Endothelial cell of umbilical vein (primary cell): ENCODE measurements at regions not wholly inside any gene's neighbourhood (a gene's known extent, or its start where the extent isn't known, plus 50 kb on each side); places are given as distances from the start of the nearest gene placed in this dataset.

Source experiments
- BruUV-seq: library from RNA; stranded (reverse); fragments of 400-500 nt; replicated peaks from 2 replicates; lab custom pipeline; 2021; lab: Mats Ljungman, UMichigan
- CTCF ChIA-PET: fragments of 300-600, 350-600 bp; sonication (Branson Sonifier 250); formaldehyde crosslinking; loops from one replicate; lab custom pipeline; 2021; ENCODE audit warnings: antibody characterized with exemption, inconsistent platforms; lab: Charles Lee
- POLR2A ChIA-PET: fragments of 300-600, 350-600 bp; sonication (Branson Sonifier 250); formaldehyde crosslinking; loops from one replicate; lab custom pipeline; 2021; ENCODE audit warnings: antibody characterized with exemption, inconsistent platforms; lab: Charles Lee
- DNase-seq: peaks from one replicate; pipeline ENCODE4 v3.0.0-alpha.2; 2011; ENCODE audit warnings: low read depth, low spot score
- FAIRE-seq: peaks from 2 replicates; lab custom pipeline; 2011; peaks lifted over from hg19 to GRCh38; lab: Jason Lieb, UNC
- H2AFZ ChIP-seq: 2 replicates; pipeline ENCODE4 v1.6.0; 2012; ENCODE audit warnings: low read depth, low read length, control low read depth, inconsistent platforms
- H3K27ac ChIP-seq: 2 replicates; pipeline ENCODE4 v1.5.1; 2011; ENCODE audit warnings: low read depth, mild to moderate bottlenecking, control low read depth, low read length, moderate library complexity; ENCODE audit not compliant: insufficient read depth
- H3K27me3 ChIP-seq, 2 experiments: 2 replicates each; pipeline versions ENCODE4 v1.6.0 to v1.6.1; 2011; ENCODE audit warnings: low read length in 2 of 2, mixed read lengths in 1 of 2; ENCODE audit not compliant: control insufficient read depth in 2 of 2, insufficient read depth in 2 of 2
- H3K36me3 ChIP-seq, 2 experiments: 2 replicates in 1 of 2; 3 replicates in 1 of 2; pipeline ENCODE4 v1.5.1; 2011; ENCODE audit warnings: low read length in 2 of 2, mild to moderate bottlenecking in 1 of 2, moderate library complexity in 1 of 2; ENCODE audit not compliant: control insufficient read depth in 2 of 2, insufficient read depth in 2 of 2; ENCODE audit errors: extremely low read depth in 1 of 2
- H3K4me1 ChIP-seq: 3 replicates; pipeline ENCODE4 v1.5.1; 2011; ENCODE audit warnings: mild to moderate bottlenecking, low read length; ENCODE audit not compliant: control insufficient read depth, insufficient read depth; ENCODE audit errors: extremely low read depth
- H3K4me2 ChIP-seq: 2 replicates; pipeline ENCODE4 v1.6.1; 2011; ENCODE audit warnings: low read length, control low read depth, mixed read lengths; ENCODE audit not compliant: insufficient read depth
- H3K4me3 ChIP-seq, 3 experiments: fragments of 200-600 bp in 1 of 3; sonication (generic), shearing (Covaris generic) in 1 of 3; replicated peaks in 1 of 3; 2 replicates each; pipeline ENCODE4 v1.5.1; 2011 to 2016; ENCODE audit warnings: control low read depth in 3 of 3, low read length in 3 of 3, mild to moderate bottlenecking in 2 of 3, inconsistent platforms in 1 of 3, low read depth in 1 of 3, moderate library complexity in 1 of 3; ENCODE audit not compliant: insufficient read depth in 1 of 3
- H3K79me2 ChIP-seq: 2 replicates; pipeline ENCODE4 v1.6.0; 2012; ENCODE audit warnings: low read length, inconsistent platforms; ENCODE audit not compliant: control insufficient read depth, insufficient read depth
- H3K9ac ChIP-seq: replicated peaks from 2 replicates; pipeline ENCODE3; 2011; ENCODE audit warnings: low read length, control low read depth; ENCODE audit not compliant: insufficient read depth; ENCODE audit errors: extremely low read depth
- H3K9me1 ChIP-seq: replicated peaks from 3 replicates; pipeline ENCODE4 v1.6.0; 2011; ENCODE audit warnings: mild to moderate bottlenecking, low read length; ENCODE audit not compliant: control insufficient read depth, insufficient read depth; ENCODE audit errors: extremely low read depth
- H3K9me3 ChIP-seq: replicated peaks from 2 replicates; pipeline ENCODE4 v1.5.1; 2012; ENCODE audit warnings: low read length, inconsistent platforms; ENCODE audit not compliant: control insufficient read depth, insufficient read depth
- H4K20me1 ChIP-seq: replicated peaks from 2 replicates; pipeline ENCODE3; 2011; ENCODE audit warnings: mild to moderate bottlenecking, low read length; ENCODE audit not compliant: control insufficient read depth, insufficient read depth; ENCODE audit errors: extremely low read depth
- EZH2 ChIP-seq: IDR thresholded peaks from 2 replicates; pipeline ENCODE4 v1.6.1; 2012; ENCODE audit warnings: borderline replicate concordance, low read depth, mild to moderate bottlenecking, moderate library complexity, low read length, inconsistent platforms; ENCODE audit not compliant: severe bottlenecking
- FOS ChIP-seq: IDR thresholded peaks from 2 replicates; pipeline ENCODE4 v1.6.1; 2011; ENCODE audit warnings: mild to moderate bottlenecking, low read length, moderate library complexity, borderline replicate concordance; ENCODE audit not compliant: insufficient read depth
- GATA2 ChIP-seq: IDR thresholded peaks from 2 replicates; pipeline ENCODE4 v1.7.0; 2011; ENCODE audit warnings: low read depth, mild to moderate bottlenecking, moderate library complexity, mixed read lengths, low read length; ENCODE audit not compliant: insufficient read length, insufficient read depth
- JUN ChIP-seq: IDR thresholded peaks from 2 replicates; pipeline ENCODE4 v1.6.1; 2011; ENCODE audit warnings: borderline replicate concordance, low read depth; ENCODE audit not compliant: insufficient read length, insufficient read depth
- MAX ChIP-seq: IDR thresholded peaks from 2 replicates; pipeline ENCODE4 v1.6.1; 2011; ENCODE audit not compliant: insufficient read depth, insufficient read length
- MYC ChIP-seq: IDR thresholded peaks from one replicate; pipeline ENCODE4 v1.6.1; 2011; ENCODE audit warnings: mild to moderate bottlenecking, low read depth, low read length
- POLR2A ChIP-seq: IDR thresholded peaks from 2 replicates; pipeline ENCODE4 v1.6.1; 2012; ENCODE audit warnings: low read depth, mild to moderate bottlenecking, control low read depth, low read length
- POLR2AphosphoS5 ChIP-seq: IDR thresholded peaks from 2 replicates; pipeline ENCODE4 v1.6.1; 2012; ENCODE audit warnings: low read depth, mild to moderate bottlenecking, control low read depth, low read length, moderate library complexity; ENCODE audit not compliant: insufficient read depth
- dilution Hi-C: fragments of 300-500 bp; cut with MboI; formaldehyde crosslinking; loops from one replicate; pipeline ENCODE4 v1.15.0; 2019; ENCODE audit warnings: low sequenced_read_pairs; ENCODE audit not compliant: extremely low pct_ligation_motif_present
- intact Hi-C: fragments of 100-400 bp; cut with micrococcal nuclease; formaldehyde crosslinking; loops from one replicate; pipeline ENCODE4 v1.10.0; 2022
- TF ChIP-seq, protein P1 (sequence below), 2 donors: IDR thresholded peaks; 1 replicate in 1 of 2; 2 replicates in 1 of 2; pipeline ENCODE4 v1.5.1; 2011; ENCODE audit warnings: low read length in 2 of 2, mild to moderate bottlenecking in 2 of 2, moderate library complexity in 2 of 2, control low read depth in 1 of 2, inconsistent platforms in 1 of 2, low read depth in 1 of 2; ENCODE audit not compliant: insufficient read depth in 1 of 2; ENCODE audit errors: extremely low read depth in 1 of 2

DNA sequence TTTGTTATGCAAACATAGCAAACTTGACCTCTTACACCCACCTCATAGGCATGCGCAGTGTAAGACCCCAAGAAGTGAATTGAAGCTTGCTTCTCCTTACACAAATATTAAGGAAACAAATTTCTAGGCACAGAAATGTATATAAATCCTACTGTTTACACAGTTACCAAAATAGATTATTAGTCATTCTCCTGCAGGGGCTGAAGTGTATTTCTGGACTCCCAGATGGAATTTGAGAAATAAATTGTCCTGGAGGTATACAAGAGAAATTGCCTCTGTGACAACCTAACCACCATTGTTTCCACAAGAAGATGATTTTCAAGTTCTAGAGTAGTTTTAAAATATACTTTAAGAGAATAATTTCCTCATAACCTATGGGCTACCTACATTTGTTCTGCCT is 656.0 kb upstream of the MDGA2 start:
- ChIA-PET POLR2A (no interaction called here), CTCF (no interaction called here)
- TF ChIP-seq EZH2, result no peak
- TF ChIP-seq POLR2A, result no peak
- Histone ChIP-seq H3K4me1 (no peaks in the 10 kb centered on the region), H3K9ac (no peak overlapping the region), H3K27me3 (no peaks in the 10 kb centered on the region), H4K20me1 (no peaks in the 10 kb centered on the region), H3K27ac (no peak overlapping the region), H3K9me1 (no peaks in the 10 kb centered on the region), H3K79me2 (no peaks in the 10 kb centered on the region), H3K4me3 (no peak overlapping the region), H3K36me3 (no peaks in the 10 kb centered on the region), H2AFZ (no peak overlapping the region), H3K9me3 (peaks cover 2% of the 10 kb centered on the region), H3K4me2 (no peak overlapping the region)
- dilution Hi-C loops, result no loop called here
- no TSS peak for BruUV-seq
- FAIRE-seq (no peak), DNase-seq (no peak)
- intact Hi-C loops, result no loop called here

- Histone ChIP-seq H3K9me1 (no peaks in the 10 kb centered on the region), H3K4me3 (no peak overlapping the region), H3K9ac (no peak overlapping the region), H4K20me1 (no peaks in the 10 kb centered on the region), H3K4me2 (no peak overlapping the region), H3K27ac (no peak overlapping the region), H3K79me2 (no peaks in the 10 kb centered on the region), H3K4me1 (no peaks in the 10 kb centered on the region), H3K9me3 (peaks cover 3% of the 10 kb centered on the region), H3K27me3 (no peaks in the 10 kb centered on the region), H3K36me3 (no peaks in the 10 kb centered on the region), H2AFZ (no peak overlapping the region)
- intact Hi-C loops, result no loop called here
- FAIRE-seq (no peak), DNase-seq (no peak)
- dilution Hi-C loops, result no loop called here
- ChIA-PET POLR2A (no interaction called here), CTCF (no interaction called here)
- TF ChIP-seq POLR2AphosphoS5 (no peak), POLR2A (no peak), MYC (no peak), FOS (no peak), GATA2 (no peak), MAX (no peak), EZH2 (no peak), JUN (no peak)
- TF ChIP-seq, protein P1, sequence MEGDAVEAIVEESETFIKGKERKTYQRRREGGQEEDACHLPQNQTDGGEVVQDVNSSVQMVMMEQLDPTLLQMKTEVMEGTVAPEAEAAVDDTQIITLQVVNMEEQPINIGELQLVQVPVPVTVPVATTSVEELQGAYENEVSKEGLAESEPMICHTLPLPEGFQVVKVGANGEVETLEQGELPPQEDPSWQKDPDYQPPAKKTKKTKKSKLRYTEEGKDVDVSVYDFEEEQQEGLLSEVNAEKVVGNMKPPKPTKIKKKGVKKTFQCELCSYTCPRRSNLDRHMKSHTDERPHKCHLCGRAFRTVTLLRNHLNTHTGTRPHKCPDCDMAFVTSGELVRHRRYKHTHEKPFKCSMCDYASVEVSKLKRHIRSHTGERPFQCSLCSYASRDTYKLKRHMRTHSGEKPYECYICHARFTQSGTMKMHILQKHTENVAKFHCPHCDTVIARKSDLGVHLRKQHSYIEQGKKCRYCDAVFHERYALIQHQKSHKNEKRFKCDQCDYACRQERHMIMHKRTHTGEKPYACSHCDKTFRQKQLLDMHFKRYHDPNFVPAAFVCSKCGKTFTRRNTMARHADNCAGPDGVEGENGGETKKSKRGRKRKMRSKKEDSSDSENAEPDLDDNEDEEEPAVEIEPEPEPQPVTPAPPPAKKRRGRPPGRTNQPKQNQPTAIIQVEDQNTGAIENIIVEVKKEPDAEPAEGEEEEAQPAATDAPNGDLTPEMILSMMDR (IDR thresholded peaks at IDR 0.05; ENCODE audit: extremely low read depth in 1 of 2, insufficient read depth in 1 of 2, low read depth in 1 of 2, low read length in 2 of 2), result no peak
- BruUV-seq, result no TSS peak
These were observed 650.1 kb upstream of the MDGA2 start for GRCh38 chr14:48325486-48325885.
